SK-N-SH (cell line): ENCODE measurements at regions not wholly inside any gene's neighbourhood (a gene's known extent, or its start where the extent isn't known, plus 50 kb on each side); places are given as distances from the start of the nearest gene placed in this dataset.
"Not testable (repeated sequence)": the region's sequence is repeated elsewhere in the genome, so short reads cannot be mapped to it uniquely, and the experiment has no call there.

ENCODE experiments used
- CHD2 ChIP-seq: fragments of 150-350 bp; IDR thresholded peaks from 2 replicates; pipeline ENCODE4 v1.6.1; 2018; ENCODE audit warnings: low read length; ENCODE audit not compliant: partially characterized antibody
- CTCF ChIP-seq: fragments of 200-600 bp; sonication (generic); IDR thresholded peaks from 2 replicates; pipeline ENCODE4 v1.6.1; 2017; ENCODE audit warnings: antibody characterized with exemption, mild to moderate bottlenecking, moderate library complexity
- EP300 ChIP-seq, 2 experiments: IDR thresholded peaks; 2 replicates each; pipeline versions ENCODE4 v1.4.0 to v1.6.1; 2012; ENCODE audit warnings: borderline replicate concordance in 1 of 2, low read depth in 1 of 2, low read length in 1 of 2
- EZH2phosphoT487 ChIP-seq: fragments of 200-600 bp; sonication (generic); IDR thresholded peaks from 2 replicates; pipeline ENCODE4 v1.6.1; 2017; ENCODE audit warnings: low read depth, mixed run types, mild to moderate bottlenecking, antibody characterized with exemption, moderate library complexity, borderline replicate concordance
- FOSL2 ChIP-seq: IDR thresholded peaks from 2 replicates; pipeline ENCODE4 v1.4.0; 2012; ENCODE audit warnings: low read depth, mild to moderate bottlenecking, moderate library complexity, borderline replicate concordance
- JUND ChIP-seq: IDR thresholded peaks from 2 replicates; pipeline ENCODE4 v1.4.0; 2012
- RXRA ChIP-seq: IDR thresholded peaks from 2 replicates; pipeline ENCODE4 v1.4.0; 2012; ENCODE audit warnings: low read depth, mild to moderate bottlenecking, borderline replicate concordance
- YY1 ChIP-seq: IDR thresholded peaks from 2 replicates; pipeline ENCODE4 v1.4.0; 2012; ENCODE audit warnings: low read depth, mild to moderate bottlenecking

- not testable (repeated sequence) for TF ChIP-seq EP300 (IDR thresholded peaks at IDR 0.05; ENCODE audit: borderline replicate concordance in 1 of 2, low read depth in 1 of 2, low read length in 1 of 2); FOSL2; CTCF; YY1; CHD2; EZH2phosphoT487; RXRA; JUND
Measured at GRCh38 chr2:89182221-89182620, 490.7 kb downstream of the RPIA start.
